Prostate gland (tissue), 2 donors: ENCODE measurements at regions not wholly inside any gene's neighbourhood (a gene's known extent, or its start where the extent isn't known, plus 50 kb on each side); places are given as distances from the start of the nearest gene placed in this dataset.
"Not testable (repeated sequence)": the region's sequence is repeated elsewhere in the genome, so short reads cannot be mapped to it uniquely, and the experiment has no call there.

ENCODE experiments used
- DNase-seq: peaks from one replicate; pipeline ENCODE4 v3.0.0-alpha.2; 2019; ENCODE audit warnings: low spot score
- H3K27ac ChIP-seq, 2 donors: fragments of 200-600 bp; sonication (generic); 2 replicates each; pipeline ENCODE4 v1.5.1; 2017 to 2019
- H3K27me3 ChIP-seq: fragments of 200-600 bp; sonication (generic); replicated peaks from 2 replicates; pipeline ENCODE4 v1.5.1; 2019; ENCODE audit not compliant: insufficient read depth
- H3K36me3 ChIP-seq, 2 donors: fragments of 200-600 bp; sonication (generic); 1 replicate in 1 of 2; 2 replicates in 1 of 2; pipeline versions ENCODE4 v1.5.1 to v1.8.1; 2017 to 2019
- H3K4me1 ChIP-seq: fragments of 200-600 bp; sonication (generic); replicated peaks from 2 replicates; pipeline ENCODE4 v1.5.1; 2019
- H3K4me3 ChIP-seq, 2 donors: fragments of 200-600 bp; sonication (generic); 2 replicates each; pipeline ENCODE4 v1.5.1; 2017 to 2019
- H3K9me3 ChIP-seq: fragments of 200-600 bp; sonication (generic); 2 replicates; pipeline ENCODE4 v1.5.1; 2017
- CTCF ChIP-seq, 4 experiments: fragments of 200-600 bp in 2 of 4; fragments of 450-650 bp in 2 of 4; sonication (generic) in 2 of 4; IDR thresholded peaks; 1 replicate in 3 of 4; 2 replicates in 1 of 4; pipeline ENCODE4 v1.5.1; 2016 to 2019; ENCODE audit warnings: antibody characterized with exemption in 4 of 4, mild to moderate bottlenecking in 2 of 4, moderate library complexity in 2 of 4
- POLR2A ChIP-seq: fragments of 450-650 bp; IDR thresholded peaks from one replicate; pipeline ENCODE4 v1.6.1; 2016; ENCODE audit warnings: antibody characterized with exemption, mild to moderate bottlenecking
- POLR2AphosphoS5 ChIP-seq: sonication (generic); formaldehyde crosslinking; IDR thresholded peaks from one replicate; pipeline ENCODE4 v1.6.1; 2017; ENCODE audit warnings: antibody characterized with exemption
- WGBS: methylation state at CpG from one replicate; pipeline ENCODE4 v1.1.5; 2018; 5-methylcytosine and 5-hydroxymethylcytosine counted together
- intact Hi-C: fragments of 100-400 bp; cut with DNase I; formaldehyde crosslinking; loops from one replicate; pipeline ENCODE4 v1.14.2; 2022

GRCh38 chr14:105919458-105920150 is 393.2 kb downstream of the TMEM121 start:
- H3K36me3 ChIP-seq = no peaks in the 10 kb centered on the region
- no peak for DNase-seq
- 87% methylated on average over 16 of the region's 21 CpGs for WGBS

GRCh38 chr14:105920151-105920700 is 393.8 kb downstream of the TMEM121 start:
- H3K27me3 ChIP-seq, intact Hi-C loops, H3K9me3 ChIP-seq, DNase-seq, H3K27ac ChIP-seq, H3K4me3 ChIP-seq, H3K4me1 ChIP-seq, H3K36me3 ChIP-seq: not testable (repeated sequence)
- 74% methylated on average over 11 of the region's 11 CpGs for WGBS

More at GRCh38 chr14:105919458-105920150, 393.2 kb downstream of the TMEM121 start:
- H3K27me3 ChIP-seq = no peaks in the 10 kb centered on the region
- H3K4me3 ChIP-seq = no peak overlapping the region
- TF ChIP-seq POLR2A = no peak
- no peak for TF ChIP-seq POLR2AphosphoS5
- TF ChIP-seq CTCF (IDR thresholded peaks at IDR 0.05) = no peak
- intact Hi-C loops = no loop called here
- no peak overlapping the region for H3K27ac ChIP-seq
- H3K4me1 ChIP-seq = no peaks in the 10 kb centered on the region
- H3K9me3 ChIP-seq = no peaks in the 10 kb centered on the region

- DNase-seq, H3K4me3 ChIP-seq, intact Hi-C loops, H3K27ac ChIP-seq, H3K9me3 ChIP-seq, H3K27me3 ChIP-seq, H3K4me1 ChIP-seq, H3K36me3 ChIP-seq: not testable (repeated sequence)
- 91% methylated on average over 20 of the region's 24 CpGs for WGBS
Measured at GRCh38 chr14:105920803-105921755, 394.7 kb downstream of the TMEM121 start.

- H3K9me3 ChIP-seq, H3K36me3 ChIP-seq, intact Hi-C loops, H3K4me3 ChIP-seq, H3K27ac ChIP-seq, H3K27me3 ChIP-seq, H3K4me1 ChIP-seq, DNase-seq: not testable (repeated sequence)
- WGBS = 79% methylated on average over 3 of the region's 4 CpGs
Measured at GRCh38 chr14:105921781-105922180, 395.4 kb downstream of the TMEM121 start.

GRCh38 chr14:105923520-105924191 is 397.3 kb downstream of the TMEM121 start:
- 0% methylated on average over 1 of the region's 1 CpG for WGBS
- DNase-seq, H3K4me3 ChIP-seq, H3K27ac ChIP-seq, H3K4me1 ChIP-seq, H3K36me3 ChIP-seq, H3K27me3 ChIP-seq, intact Hi-C loops, H3K9me3 ChIP-seq: not testable (repeated sequence)

- H3K27me3 ChIP-seq = no peaks in the 10 kb centered on the region
- no peaks in the 10 kb centered on the region for H3K36me3 ChIP-seq
- H3K4me1 ChIP-seq = no peaks in the 10 kb centered on the region
- no peak overlapping the region for H3K4me3 ChIP-seq
- no peak overlapping the region for H3K27ac ChIP-seq
- 91% methylated on average over 13 of the region's 13 CpGs for WGBS
- intact Hi-C loops = no loop called here
- no peak for DNase-seq
- TF ChIP-seq CTCF (IDR thresholded peaks at IDR 0.05) (no peak), POLR2A (no peak), POLR2AphosphoS5 (no peak)
- H3K9me3 ChIP-seq = no peaks in the 10 kb centered on the region
Measured at GRCh38 chr14:105924951-105925591, 398.7 kb downstream of the TMEM121 start.
